Putamen (tissue), 1 donor: ENCODE measurements at regions not wholly inside any gene's neighbourhood (a gene's known extent, or its start where the extent isn't known, plus 50 kb on each side); places are given as distances from the start of the nearest gene placed in this dataset.

Experiments used
- DNase-seq: peaks from one replicate; pipeline ENCODE4 v3.0.0-alpha.2; 2016; ENCODE audit warnings: low spot score

- peak; percentile 23 for DNase-seq
Measured at GRCh38 chr6:4405621-4406212, 270.3 kb upstream of the ECI2 start.

- no peak for DNase-seq
Measured at GRCh38 chr6:4404415-4404814, 269.0 kb upstream of the ECI2 start.

DNA sequence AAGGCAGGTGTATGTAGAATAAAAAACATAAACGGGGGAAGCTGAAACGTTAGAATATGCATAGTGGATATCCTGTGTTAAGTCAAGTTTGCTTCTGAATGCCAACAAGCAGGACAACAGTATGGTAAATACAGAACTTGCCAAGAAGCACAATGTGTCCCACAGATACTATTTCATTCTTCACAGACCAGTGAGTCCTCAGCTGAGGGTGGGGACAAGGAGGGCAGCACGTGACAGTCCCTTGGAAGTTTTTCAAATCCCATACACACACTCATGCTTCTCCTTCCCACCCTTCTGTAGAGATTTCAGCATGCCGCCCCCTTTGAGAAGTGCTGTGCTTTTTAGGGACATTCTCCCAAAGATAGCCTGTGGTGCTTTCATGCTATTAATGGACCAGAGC lies 268.5 kb upstream of the ECI2 start:
- DNase-seq, result no peak

DNA sequence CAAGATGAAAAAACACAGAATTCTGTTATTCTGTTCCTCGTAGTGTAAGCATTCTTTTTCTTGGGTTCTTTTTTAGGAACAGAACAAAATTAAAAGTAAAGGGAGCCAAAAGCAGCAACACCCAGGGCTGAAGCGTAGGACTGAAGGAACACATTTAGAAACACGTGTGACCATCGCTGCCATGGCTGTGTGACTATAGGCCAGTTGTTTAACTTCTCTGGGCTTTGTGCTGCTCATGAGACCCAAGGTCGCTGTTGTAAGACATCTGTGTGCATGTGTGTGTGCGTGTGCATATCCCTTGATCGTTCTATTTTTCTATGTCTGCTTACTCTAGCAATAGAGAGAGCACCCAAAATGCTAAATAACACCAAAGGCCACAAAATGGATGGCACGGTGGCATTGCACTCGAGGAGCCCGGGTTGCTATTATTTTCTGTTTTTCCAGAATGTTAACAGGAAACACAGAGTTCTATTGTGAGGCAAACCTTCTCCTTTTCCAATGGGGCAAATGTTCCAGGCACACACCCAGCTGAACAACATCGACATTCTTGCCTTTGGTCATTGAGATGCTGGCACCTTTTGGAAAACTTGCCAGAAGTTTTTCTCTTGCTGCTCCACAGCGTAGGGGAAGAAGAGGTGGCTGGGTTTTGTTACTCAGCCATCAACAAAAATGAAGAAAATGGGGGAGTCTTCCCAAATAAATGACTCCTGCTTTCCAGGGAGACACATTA lies 267.8 kb upstream of the ECI2 start:
- no peak for DNase-seq

DNA sequence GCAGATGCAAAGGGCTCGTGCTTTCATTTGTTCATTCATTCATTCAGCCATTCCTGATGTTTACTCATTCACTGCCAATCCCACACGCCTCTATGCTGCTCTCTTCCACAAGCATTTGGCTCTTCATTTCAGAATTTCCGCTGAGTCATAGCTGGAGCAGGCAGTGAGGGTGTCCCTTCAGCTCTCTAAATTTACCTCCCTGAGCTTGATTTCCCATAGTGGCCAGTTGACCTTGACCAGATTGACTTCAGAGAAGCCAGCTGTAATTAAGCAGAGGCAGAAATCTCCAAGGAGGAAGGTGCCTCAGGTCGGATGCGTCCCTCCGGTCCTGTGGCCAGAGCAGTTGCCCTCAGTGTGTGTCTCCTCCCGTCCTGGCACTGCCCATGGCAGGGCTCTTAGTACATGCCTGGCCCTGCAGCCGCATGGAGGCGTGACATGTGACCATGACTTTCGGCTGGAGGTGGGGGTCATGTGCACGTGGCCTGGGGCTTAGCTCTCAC lies 267.2 kb upstream of the ECI2 start:
- no peak for DNase-seq

DNA sequence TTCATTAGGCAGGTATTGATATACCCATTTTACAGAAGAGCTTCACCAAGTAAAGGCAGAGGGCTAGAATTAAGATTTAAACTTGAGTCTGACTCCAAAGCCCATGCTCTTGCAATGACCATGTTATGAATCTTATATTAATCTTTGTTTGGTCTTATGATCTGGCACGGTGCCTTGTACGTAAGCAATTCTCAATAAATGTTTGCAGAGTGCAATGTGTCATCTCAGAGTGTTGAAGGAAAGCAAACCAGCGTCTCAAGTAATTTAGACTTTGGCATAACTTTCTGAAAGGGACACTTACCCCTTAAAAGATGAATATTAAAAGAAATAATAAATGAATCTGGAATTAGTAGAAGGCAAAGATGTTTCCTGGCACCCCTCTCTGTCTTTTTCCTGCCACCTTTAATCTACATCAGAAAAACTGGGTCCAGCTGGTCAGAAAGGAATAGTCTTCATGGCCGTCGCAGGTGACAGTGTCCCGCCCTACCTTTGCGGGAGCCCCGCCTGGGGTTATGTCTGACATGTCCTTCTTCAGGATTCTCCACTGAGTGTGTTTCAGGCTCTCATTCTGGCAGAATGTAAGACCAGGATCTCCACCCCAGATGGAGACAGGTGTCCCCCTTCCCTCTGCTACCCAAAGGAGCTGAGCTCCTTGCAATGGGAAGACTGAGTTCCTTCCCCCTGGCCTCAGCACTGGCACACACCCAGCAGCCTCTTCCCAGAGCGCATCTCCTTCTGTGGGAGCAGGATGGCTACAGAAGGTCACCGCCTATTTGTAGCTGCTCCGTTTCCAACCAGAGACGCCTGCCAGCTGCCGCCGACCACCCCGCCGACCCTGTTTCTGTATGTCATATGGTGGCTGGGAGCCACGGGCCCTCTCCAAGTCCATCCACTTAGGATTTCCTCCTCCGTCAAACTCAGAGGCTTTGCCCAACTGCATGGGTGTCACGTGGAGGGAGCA lies 266.3 kb upstream of the ECI2 start:
- DNase-seq, result no peak

DNA sequence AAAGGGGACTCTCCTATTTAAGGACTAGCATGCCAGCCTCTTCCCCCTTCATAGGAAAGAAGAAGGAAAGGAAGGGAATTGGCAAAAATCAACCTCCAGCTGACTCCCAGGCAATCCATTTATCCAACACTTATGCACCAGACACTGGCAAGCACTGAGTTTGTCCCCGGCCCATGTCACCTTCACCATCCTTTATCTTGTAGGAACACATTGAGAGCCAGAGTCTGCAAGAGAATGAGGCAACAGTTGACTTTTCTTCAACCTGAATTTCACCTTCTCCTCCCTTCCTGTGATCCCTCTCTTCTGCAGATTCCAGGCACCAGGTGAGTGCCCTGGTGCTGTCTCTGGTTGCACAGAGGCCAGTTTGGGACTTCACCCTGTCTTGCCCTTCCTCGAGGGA lies 264.3 kb upstream of the ECI2 start:
- DNase-seq, result no peak

- DNase-seq, result no peak
Measured at GRCh38 chr6:4398791-4399190, 263.4 kb upstream of the ECI2 start.

- peak; percentile 70 for DNase-seq
Measured at GRCh38 chr6:4397307-4397706, 261.9 kb upstream of the ECI2 start.

DNA sequence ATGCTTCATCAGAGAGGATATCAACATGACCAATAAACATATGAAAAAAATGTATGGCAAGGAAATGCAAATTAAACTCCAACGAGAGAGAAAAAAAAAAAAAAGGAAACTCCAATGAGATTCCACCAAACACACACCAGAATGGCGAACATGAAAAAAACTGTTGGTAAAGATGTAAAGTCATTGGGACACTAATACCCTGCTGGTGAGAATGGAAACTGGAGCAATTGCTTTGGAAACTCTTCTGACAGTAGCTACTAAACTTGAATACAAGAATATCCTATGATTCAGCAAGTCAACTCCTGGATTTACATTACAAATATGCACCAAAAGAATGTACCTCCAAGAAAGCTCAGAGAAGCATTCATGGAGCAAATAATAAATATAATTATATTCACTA lies 260.7 kb upstream of the ECI2 start:
- no peak for DNase-seq

GRCh38 chr6:4395386-4395785 lies 260.0 kb upstream of the ECI2 start:
- no peak for DNase-seq

GRCh38 chr6:4394786-4395185 lies 259.4 kb upstream of the ECI2 start:
- no peak for DNase-seq

GRCh38 chr6:4388675-4389074 lies 253.3 kb upstream of the ECI2 start:
- DNase-seq, result no peak

- no peak for DNase-seq
Measured at GRCh38 chr6:4384656-4385055, 249.3 kb upstream of the ECI2 start.

GRCh38 chr6:4383910-4384638 lies 248.7 kb upstream of the ECI2 start:
- DNase-seq, result no peak

- no peak for DNase-seq
Measured at GRCh38 chr6:4382362-4382853, 247.0 kb upstream of the ECI2 start.

DNA sequence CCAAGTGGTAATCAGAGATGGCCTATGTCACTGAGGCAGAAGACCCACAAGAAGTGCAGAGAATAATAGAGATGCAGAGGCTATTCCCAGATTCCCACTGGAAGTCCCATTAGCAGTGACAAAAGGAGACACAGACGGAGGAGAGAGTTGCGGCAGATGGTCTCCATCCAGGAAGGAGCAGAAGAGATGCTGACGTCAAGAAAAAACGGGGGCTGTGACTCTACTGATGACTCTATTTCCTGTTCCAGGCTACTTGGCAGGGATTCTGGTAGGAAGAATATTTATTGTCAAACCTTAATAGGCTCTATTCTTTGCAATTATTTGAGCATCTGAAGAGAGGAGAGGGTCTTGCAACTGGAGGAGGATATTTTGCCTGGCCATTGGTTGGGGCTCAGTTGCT lies 246.0 kb upstream of the ECI2 start:
- DNase-seq, result no peak

DNA sequence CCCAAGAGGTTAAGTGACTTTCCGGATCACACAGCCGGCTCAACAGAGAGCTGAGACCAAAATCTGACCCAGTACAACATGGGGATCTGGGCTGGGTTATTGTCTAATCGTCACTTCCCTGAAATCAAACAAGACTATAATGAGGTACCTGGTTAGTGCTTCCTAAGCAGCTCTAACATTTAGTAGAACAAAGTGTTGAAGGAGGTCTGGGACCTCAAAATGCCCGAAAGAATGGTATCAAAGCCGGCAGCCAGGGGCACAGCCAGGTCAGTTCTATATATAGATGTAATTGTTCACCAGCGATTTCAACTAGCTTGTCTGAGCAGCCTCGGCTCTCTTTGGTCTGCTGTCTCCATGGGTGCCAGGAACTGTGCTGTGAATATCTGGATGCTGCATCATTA lies 245.5 kb upstream of the ECI2 start:
- DNase-seq, result no peak

- DNase-seq, result no peak
Measured at GRCh38 chr6:4379958-4380357, 244.6 kb upstream of the ECI2 start.

GRCh38 chr6:4378319-4378996 lies 243.1 kb upstream of the ECI2 start:
- no peak for DNase-seq

- no peak for DNase-seq
Measured at GRCh38 chr6:4377603-4378002, 242.2 kb upstream of the ECI2 start.
